GM23338 (cell line): ENCODE measurements at regions not wholly inside any gene's neighbourhood (a gene's known extent, or its start where the extent isn't known, plus 50 kb on each side); places are given as distances from the start of the nearest gene placed in this dataset.

ENCODE experiments used
- ATAC-seq: fragments of 200-7000 bp; cut with Tn5 transposase; 3 replicates; pipeline ENCODE4 v1.9.1; 2020
- DNase-seq: peaks from one replicate; pipeline ENCODE4 v3.0.0-alpha.2; 2015; ENCODE audit warnings: low spot score
- H2AFZ ChIP-seq: fragments of 200-600 bp; sonication (generic); 2 replicates; pipeline ENCODE4 v1.8.0; 2016; ENCODE audit warnings: antibody characterized with exemption, mild to moderate bottlenecking, moderate library complexity
- H3F3A ChIP-seq: fragments of 200-600 bp; sonication (generic); replicated peaks from 2 replicates; pipeline ENCODE4 v1.8.0; 2017; ENCODE audit warnings: antibody characterized with exemption, mixed run types, low read depth
- H3K27ac ChIP-seq: fragments of 200-600 bp; sonication (generic); 2 replicates; pipeline ENCODE4 v1.6.1; 2016; ENCODE audit warnings: low read depth
- H3K27me3 ChIP-seq: fragments of 200-600 bp; sonication (generic); 2 replicates; pipeline ENCODE4 v1.8.0; 2016; ENCODE audit warnings: mild to moderate bottlenecking, mixed run types, moderate library complexity; ENCODE audit not compliant: insufficient read depth
- H3K36me3 ChIP-seq: fragments of 200-600 bp; sonication (generic); 2 replicates; pipeline ENCODE4 v1.8.0; 2016; ENCODE audit warnings: mild to moderate bottlenecking; ENCODE audit not compliant: insufficient read depth
- H3K4me1 ChIP-seq: fragments of 200-600 bp; sonication (generic); 2 replicates; pipeline ENCODE4 v1.8.0; 2016; ENCODE audit warnings: mild to moderate bottlenecking, moderate library complexity; ENCODE audit not compliant: insufficient read depth
- H3K4me2 ChIP-seq: fragments of 200-600 bp; sonication (generic); 2 replicates; pipeline ENCODE4 v1.7.1; 2017; ENCODE audit warnings: mixed run types
- H3K4me3 ChIP-seq: fragments of 200-600 bp; sonication (generic); 2 replicates; pipeline ENCODE4 v1.6.1; 2016; ENCODE audit warnings: mixed run types
- H3K79me2 ChIP-seq: fragments of 200-600 bp; sonication (generic); replicated peaks from 2 replicates; pipeline ENCODE4 v1.8.0; 2017; ENCODE audit warnings: mild to moderate bottlenecking; ENCODE audit not compliant: insufficient read depth
- H3K9me2 ChIP-seq: fragments of 200-600 bp; sonication (generic); 2 replicates; pipeline ENCODE4 v1.8.0; 2017; ENCODE audit not compliant: insufficient read depth
- H4K20me1 ChIP-seq: fragments of 200-600 bp; sonication (generic); replicated peaks from 2 replicates; pipeline ENCODE4 v1.8.0; 2017; ENCODE audit warnings: mild to moderate bottlenecking; ENCODE audit not compliant: insufficient read depth
- H3K27ac Mint-ChIP-seq: 2 replicates; pipeline ENCODE4 v1.8.0; 2020; ENCODE audit warnings: inconsistent platforms, mild to moderate bottlenecking, moderate library complexity, mixed read lengths
- H3K27me3 Mint-ChIP-seq: 3 replicates; pipeline ENCODE4 v1.8.0; 2022; ENCODE audit warnings: low read depth, mild to moderate bottlenecking, moderate library complexity, mixed read lengths, inconsistent platforms; ENCODE audit not compliant: insufficient read depth, poor library complexity
- H3K36me3 Mint-ChIP-seq: 3 replicates; pipeline ENCODE4 v1.8.0; 2021; ENCODE audit warnings: low read depth, mild to moderate bottlenecking, inconsistent platforms, moderate library complexity, mixed read lengths
- H3K4me1 Mint-ChIP-seq: 3 replicates; pipeline ENCODE4 v1.8.0; 2020; ENCODE audit warnings: mild to moderate bottlenecking, inconsistent platforms, mixed read lengths
- H3K4me3 Mint-ChIP-seq: 3 replicates; pipeline ENCODE4 v1.8.0; 2021; ENCODE audit warnings: moderate library complexity, mild to moderate bottlenecking, inconsistent platforms, mixed read lengths
- H3K9me3 Mint-ChIP-seq: 3 replicates; pipeline ENCODE4 v1.8.0; 2020; ENCODE audit warnings: moderate library complexity, mild to moderate bottlenecking, inconsistent platforms, mixed read lengths
- CREB1 ChIP-seq: fragments of 250-450 bp; sonication (Bioruptor Pico); IDR thresholded peaks from 2 replicates; pipeline ENCODE4 v1.5.0; 2020; ENCODE audit warnings: low read depth, mild to moderate bottlenecking, moderate library complexity
- EZH2 ChIP-seq: fragments of 200-600 bp; sonication (generic); IDR thresholded peaks from one replicate; pipeline ENCODE4 v1.8.0; 2017; ENCODE audit warnings: antibody characterized with exemption, mild to moderate bottlenecking, low read depth; ENCODE audit not compliant: unreplicated experiment
- EZH2phosphoT487 ChIP-seq: fragments of 200-600 bp; sonication (generic); IDR thresholded peaks from one replicate; pipeline ENCODE4 v1.8.1; 2018; ENCODE audit warnings: antibody characterized with exemption; ENCODE audit not compliant: unreplicated experiment
- JUNB ChIP-seq: IDR thresholded peaks from one replicate; pipeline ENCODE4 v1.6.1; 2016; ENCODE audit warnings: antibody characterized with exemption; ENCODE audit not compliant: unreplicated experiment
- NANOG ChIP-seq: IDR thresholded peaks from 2 replicates; pipeline ENCODE4 v1.6.1; 2016; ENCODE audit warnings: antibody characterized with exemption, borderline replicate concordance
- POLR2AphosphoS5 ChIP-seq: IDR thresholded peaks from 2 replicates; pipeline ENCODE4 v1.6.1; 2016; ENCODE audit warnings: antibody characterized with exemption, low read depth
- STAT1 ChIP-seq: IDR thresholded peaks from one replicate; pipeline ENCODE4 v1.6.1; 2016; ENCODE audit warnings: antibody characterized with exemption; ENCODE audit not compliant: unreplicated experiment
- ZNF331 ChIP-seq: fragments of 250-450 bp; sonication (Bioruptor Pico); IDR thresholded peaks from 2 replicates; pipeline ENCODE4 v1.5.0; 2020; ENCODE audit warnings: low read depth, mild to moderate bottlenecking, moderate library complexity
- TF ChIP-seq, protein P1 (sequence below): IDR thresholded peaks from 2 replicates; pipeline ENCODE4 v1.6.1; 2016; ENCODE audit warnings: antibody characterized with exemption
- TF ChIP-seq, protein P2 (sequence below), 2 experiments: fragments of 200-600 bp in 1 of 2; sonication (generic) in 1 of 2; conservative IDR thresholded peaks; 2 replicates each; pipeline versions ENCODE4 v1.5.1 to v1.6.1; 2016 to 2017; ENCODE audit warnings: antibody characterized with exemption in 2 of 2, low read depth in 2 of 2, mild to moderate bottlenecking in 2 of 2, moderate library complexity in 1 of 2
- TF ChIP-seq, protein P3 (sequence below): fragments of 250-450 bp; sonication (Bioruptor Pico); IDR thresholded peaks from 2 replicates; pipeline ENCODE4 v1.5.0; 2020; ENCODE audit warnings: mild to moderate bottlenecking, moderate library complexity
- TF ChIP-seq, protein P4 (sequence below): IDR thresholded peaks from one replicate; pipeline ENCODE4 v1.6.1; 2018; ENCODE audit warnings: antibody characterized with exemption; ENCODE audit not compliant: unreplicated experiment

DNA sequence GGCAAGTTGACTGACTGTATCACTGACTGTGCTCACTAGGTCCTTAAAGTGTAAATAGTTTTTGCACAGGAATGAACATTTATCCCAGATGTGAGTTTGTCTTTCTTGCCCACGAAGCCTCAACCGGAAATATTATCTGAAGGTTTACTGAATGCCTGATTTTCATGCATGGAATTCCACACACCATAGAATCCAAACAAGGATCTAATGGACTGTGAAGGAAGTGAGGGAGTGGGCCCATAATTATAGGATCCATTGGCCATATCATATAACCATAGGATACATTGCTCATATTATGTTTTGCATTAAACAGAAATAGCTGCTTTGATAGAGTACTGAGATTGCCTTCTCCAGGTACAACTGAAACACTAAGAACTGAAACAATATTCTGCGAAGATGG lies 1057.2 kb upstream of the EDIL3 start (continued):
- TF ChIP-seq EZH2: no peak
- TF ChIP-seq, protein P1, sequence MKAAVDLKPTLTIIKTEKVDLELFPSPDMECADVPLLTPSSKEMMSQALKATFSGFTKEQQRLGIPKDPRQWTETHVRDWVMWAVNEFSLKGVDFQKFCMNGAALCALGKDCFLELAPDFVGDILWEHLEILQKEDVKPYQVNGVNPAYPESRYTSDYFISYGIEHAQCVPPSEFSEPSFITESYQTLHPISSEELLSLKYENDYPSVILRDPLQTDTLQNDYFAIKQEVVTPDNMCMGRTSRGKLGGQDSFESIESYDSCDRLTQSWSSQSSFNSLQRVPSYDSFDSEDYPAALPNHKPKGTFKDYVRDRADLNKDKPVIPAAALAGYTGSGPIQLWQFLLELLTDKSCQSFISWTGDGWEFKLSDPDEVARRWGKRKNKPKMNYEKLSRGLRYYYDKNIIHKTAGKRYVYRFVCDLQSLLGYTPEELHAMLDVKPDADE: no peak
- no peak for TF ChIP-seq POLR2AphosphoS5
- TF ChIP-seq ZNF331 (CRISPR knock-in tag): no peak
- TF ChIP-seq EZH2phosphoT487: no peak
- TF ChIP-seq, protein P2, sequence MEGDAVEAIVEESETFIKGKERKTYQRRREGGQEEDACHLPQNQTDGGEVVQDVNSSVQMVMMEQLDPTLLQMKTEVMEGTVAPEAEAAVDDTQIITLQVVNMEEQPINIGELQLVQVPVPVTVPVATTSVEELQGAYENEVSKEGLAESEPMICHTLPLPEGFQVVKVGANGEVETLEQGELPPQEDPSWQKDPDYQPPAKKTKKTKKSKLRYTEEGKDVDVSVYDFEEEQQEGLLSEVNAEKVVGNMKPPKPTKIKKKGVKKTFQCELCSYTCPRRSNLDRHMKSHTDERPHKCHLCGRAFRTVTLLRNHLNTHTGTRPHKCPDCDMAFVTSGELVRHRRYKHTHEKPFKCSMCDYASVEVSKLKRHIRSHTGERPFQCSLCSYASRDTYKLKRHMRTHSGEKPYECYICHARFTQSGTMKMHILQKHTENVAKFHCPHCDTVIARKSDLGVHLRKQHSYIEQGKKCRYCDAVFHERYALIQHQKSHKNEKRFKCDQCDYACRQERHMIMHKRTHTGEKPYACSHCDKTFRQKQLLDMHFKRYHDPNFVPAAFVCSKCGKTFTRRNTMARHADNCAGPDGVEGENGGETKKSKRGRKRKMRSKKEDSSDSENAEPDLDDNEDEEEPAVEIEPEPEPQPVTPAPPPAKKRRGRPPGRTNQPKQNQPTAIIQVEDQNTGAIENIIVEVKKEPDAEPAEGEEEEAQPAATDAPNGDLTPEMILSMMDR (conservative IDR thresholded peaks at IDR 0.05; ENCODE audit: low read depth in 2 of 2): no peak
- no peak for TF ChIP-seq STAT1

DNA sequence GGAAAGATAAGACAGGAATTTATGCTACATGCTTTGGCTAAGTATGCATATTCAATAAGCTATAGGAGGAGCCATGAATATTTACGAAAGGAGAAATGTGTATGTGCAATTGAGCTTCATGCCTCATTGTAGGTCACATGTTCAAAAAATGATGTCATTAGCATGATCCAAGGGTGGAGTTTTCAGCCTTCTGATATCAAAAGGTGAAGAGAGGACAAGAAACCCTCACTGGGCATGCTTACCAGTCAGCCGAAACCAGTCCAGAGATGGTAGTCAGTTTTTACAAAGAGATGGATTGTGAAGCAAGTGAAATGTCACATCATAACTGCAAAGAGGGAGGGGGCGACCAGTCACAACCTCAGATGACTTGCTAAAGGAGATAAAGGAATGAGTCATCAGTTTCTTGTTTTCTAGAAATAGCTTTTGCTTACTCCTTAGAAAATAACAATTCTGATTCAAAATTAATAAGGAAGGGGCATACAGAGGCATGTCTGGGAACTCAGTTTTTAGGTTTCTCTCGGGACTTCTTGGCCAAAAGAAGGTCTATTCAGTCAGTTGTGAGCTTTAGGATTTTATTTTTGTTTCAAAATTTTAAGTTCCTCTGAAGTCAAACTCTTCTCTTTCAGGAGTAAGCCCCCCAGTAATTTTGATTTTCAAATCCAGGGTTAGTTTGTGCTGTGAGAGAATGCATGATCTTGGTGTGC lies 1067.8 kb upstream of the EDIL3 start:
- no peak for ATAC-seq
- TF ChIP-seq POLR2AphosphoS5 (no peak), NANOG (no peak), CREB1 (CRISPR knock-in tag) (no peak), JUNB (no peak), STAT1 (no peak), EZH2phosphoT487 (no peak), EZH2 (no peak)
- TF ChIP-seq, protein P3, sequence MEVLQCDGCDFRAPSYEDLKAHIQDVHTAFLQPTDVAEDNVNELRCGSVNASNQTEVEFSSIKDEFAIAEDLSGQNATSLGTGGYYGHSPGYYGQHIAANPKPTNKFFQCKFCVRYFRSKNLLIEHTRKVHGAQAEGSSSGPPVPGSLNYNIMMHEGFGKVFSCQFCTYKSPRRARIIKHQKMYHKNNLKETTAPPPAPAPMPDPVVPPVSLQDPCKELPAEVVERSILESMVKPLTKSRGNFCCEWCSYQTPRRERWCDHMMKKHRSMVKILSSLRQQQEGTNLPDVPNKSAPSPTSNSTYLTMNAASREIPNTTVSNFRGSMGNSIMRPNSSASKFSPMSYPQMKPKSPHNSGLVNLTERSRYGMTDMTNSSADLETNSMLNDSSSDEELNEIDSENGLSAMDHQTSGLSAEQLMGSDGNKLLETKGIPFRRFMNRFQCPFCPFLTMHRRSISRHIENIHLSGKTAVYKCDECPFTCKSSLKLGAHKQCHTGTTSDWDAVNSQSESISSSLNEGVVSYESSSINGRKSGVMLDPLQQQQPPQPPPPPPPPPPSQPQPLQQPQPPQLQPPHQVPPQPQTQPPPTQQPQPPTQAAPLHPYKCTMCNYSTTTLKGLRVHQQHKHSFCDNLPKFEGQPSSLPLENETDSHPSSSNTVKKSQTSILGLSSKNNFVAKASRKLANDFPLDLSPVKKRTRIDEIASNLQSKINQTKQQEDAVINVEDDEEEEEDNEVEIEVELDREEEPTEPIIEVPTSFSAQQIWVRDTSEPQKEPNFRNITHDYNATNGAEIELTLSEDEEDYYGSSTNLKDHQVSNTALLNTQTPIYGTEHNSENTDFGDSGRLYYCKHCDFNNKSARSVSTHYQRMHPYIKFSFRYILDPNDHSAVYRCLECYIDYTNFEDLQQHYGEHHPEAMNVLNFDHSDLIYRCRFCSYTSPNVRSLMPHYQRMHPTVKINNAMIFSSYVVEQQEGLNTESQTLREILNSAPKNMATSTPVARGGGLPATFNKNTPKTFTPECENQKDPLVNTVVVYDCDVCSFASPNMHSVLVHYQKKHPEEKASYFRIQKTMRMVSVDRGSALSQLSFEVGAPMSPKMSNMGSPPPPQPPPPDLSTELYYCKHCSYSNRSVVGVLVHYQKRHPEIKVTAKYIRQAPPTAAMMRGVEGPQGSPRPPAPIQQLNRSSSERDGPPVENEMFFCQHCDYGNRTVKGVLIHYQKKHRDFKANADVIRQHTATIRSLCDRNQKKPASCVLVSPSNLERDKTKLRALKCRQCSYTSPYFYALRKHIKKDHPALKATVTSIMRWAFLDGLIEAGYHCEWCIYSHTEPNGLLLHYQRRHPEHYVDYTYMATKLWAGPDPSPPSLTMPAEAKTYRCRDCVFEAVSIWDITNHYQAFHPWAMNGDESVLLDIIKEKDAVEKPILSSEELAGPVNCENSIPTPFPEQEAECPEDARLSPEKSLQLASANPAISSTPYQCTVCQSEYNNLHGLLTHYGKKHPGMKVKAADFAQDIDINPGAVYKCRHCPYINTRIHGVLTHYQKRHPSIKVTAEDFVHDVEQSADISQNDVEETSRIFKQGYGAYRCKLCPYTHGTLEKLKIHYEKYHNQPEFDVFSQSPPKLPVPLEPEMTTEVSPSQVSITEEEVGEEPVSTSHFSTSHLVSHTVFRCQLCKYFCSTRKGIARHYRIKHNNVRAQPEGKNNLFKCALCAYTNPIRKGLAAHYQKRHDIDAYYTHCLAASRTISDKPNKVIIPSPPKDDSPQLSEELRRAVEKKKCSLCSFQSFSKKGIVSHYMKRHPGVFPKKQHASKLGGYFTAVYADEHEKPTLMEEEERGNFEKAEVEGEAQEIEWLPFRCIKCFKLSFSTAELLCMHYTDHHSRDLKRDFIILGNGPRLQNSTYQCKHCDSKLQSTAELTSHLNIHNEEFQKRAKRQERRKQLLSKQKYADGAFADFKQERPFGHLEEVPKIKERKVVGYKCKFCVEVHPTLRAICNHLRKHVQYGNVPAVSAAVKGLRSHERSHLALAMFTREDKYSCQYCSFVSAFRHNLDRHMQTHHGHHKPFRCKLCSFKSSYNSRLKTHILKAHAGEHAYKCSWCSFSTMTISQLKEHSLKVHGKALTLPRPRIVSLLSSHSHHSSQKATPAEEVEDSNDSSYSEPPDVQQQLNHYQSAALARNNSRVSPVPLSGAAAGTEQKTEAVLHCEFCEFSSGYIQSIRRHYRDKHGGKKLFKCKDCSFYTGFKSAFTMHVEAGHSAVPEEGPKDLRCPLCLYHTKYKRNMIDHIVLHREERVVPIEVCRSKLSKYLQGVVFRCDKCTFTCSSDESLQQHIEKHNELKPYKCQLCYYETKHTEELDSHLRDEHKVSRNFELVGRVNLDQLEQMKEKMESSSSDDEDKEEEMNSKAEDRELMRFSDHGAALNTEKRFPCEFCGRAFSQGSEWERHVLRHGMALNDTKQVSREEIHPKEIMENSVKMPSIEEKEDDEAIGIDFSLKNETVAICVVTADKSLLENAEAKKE (CRISPR knock-in tag): no peak
- TF ChIP-seq, protein P4, sequence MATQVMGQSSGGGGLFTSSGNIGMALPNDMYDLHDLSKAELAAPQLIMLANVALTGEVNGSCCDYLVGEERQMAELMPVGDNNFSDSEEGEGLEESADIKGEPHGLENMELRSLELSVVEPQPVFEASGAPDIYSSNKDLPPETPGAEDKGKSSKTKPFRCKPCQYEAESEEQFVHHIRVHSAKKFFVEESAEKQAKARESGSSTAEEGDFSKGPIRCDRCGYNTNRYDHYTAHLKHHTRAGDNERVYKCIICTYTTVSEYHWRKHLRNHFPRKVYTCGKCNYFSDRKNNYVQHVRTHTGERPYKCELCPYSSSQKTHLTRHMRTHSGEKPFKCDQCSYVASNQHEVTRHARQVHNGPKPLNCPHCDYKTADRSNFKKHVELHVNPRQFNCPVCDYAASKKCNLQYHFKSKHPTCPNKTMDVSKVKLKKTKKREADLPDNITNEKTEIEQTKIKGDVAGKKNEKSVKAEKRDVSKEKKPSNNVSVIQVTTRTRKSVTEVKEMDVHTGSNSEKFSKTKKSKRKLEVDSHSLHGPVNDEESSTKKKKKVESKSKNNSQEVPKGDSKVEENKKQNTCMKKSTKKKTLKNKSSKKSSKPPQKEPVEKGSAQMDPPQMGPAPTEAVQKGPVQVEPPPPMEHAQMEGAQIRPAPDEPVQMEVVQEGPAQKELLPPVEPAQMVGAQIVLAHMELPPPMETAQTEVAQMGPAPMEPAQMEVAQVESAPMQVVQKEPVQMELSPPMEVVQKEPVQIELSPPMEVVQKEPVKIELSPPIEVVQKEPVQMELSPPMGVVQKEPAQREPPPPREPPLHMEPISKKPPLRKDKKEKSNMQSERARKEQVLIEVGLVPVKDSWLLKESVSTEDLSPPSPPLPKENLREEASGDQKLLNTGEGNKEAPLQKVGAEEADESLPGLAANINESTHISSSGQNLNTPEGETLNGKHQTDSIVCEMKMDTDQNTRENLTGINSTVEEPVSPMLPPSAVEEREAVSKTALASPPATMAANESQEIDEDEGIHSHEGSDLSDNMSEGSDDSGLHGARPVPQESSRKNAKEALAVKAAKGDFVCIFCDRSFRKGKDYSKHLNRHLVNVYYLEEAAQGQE: no peak

More for the DNA sequence above, 1067.8 kb upstream of the EDIL3 start:
- no peaks in the 10 kb centered on the region for H3K27me3 ChIP-seq
- peak overlapping the region; percentile 40 for H3K27ac Mint-ChIP-seq
- H3K4me1 Mint-ChIP-seq: no peaks in the 10 kb centered on the region
- no peak overlapping the region for H3K4me3 Mint-ChIP-seq
- no peak for DNase-seq
- no peaks in the 10 kb centered on the region for H3K9me3 Mint-ChIP-seq
- H2AFZ ChIP-seq: no peak overlapping the region
- no peaks in the 10 kb centered on the region for H3K27me3 Mint-ChIP-seq
- H4K20me1 ChIP-seq: no peaks in the 10 kb centered on the region
- no peak overlapping the region for H3K27ac ChIP-seq
- H3K9me2 ChIP-seq: no peaks in the 10 kb centered on the region
- H3K36me3 ChIP-seq: no peaks in the 10 kb centered on the region
- H3K79me2 ChIP-seq: no peaks in the 10 kb centered on the region
- H3F3A ChIP-seq: no peaks in the 10 kb centered on the region
- H3K4me3 ChIP-seq: no peak overlapping the region
- no peaks in the 10 kb centered on the region for H3K36me3 Mint-ChIP-seq
- no peak overlapping the region for H3K4me2 ChIP-seq
- no peaks in the 10 kb centered on the region for H3K4me1 ChIP-seq
